GM12892 (cell line): ENCODE measurements at regions not wholly inside any gene's neighbourhood (a gene's known extent, or its start where the extent isn't known, plus 50 kb on each side); places are given as distances from the start of the nearest gene placed in this dataset.

Experiments
- POLR2A ChIP-seq: IDR thresholded peaks from 2 replicates; pipeline ENCODE4 v1.6.1; 2011; ENCODE audit warnings: low read depth, low read length, control low read depth
- POLR2AphosphoS5 ChIP-seq: IDR thresholded peaks from 2 replicates; pipeline ENCODE4 v1.6.1; 2011; ENCODE audit warnings: low read depth, low read length, control low read depth
- TAF1 ChIP-seq: IDR thresholded peaks from 2 replicates; pipeline ENCODE4 v1.6.1; 2011; ENCODE audit warnings: low read depth, mild to moderate bottlenecking, control low read depth, low read length, borderline replicate concordance

DNA sequence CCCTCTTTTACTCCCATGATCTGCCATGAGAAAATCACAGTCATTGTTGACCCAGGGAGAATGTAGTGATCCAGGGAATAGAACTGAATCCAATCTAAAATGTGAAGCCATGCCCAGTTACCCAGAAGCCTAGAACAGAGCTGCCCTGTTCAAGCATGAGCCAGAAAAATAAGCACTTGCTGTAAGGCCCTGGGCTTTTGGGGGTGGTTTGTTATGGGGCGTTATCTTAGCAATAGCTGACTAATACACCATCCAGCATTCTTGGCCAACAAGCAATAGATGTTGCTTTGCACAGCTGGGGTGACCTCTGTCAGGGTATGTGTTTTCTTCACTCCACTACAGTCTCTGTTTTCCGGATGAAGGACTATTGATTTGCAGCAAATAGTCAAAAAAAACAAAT, 120.4 kb downstream of the ZFP64 start:
- TF ChIP-seq POLR2A (no peak), POLR2AphosphoS5 (no peak), TAF1 (no peak)
